T-cell (primary cell): ENCODE measurements at regions not wholly inside any gene's neighbourhood (a gene's known extent, or its start where the extent isn't known, plus 50 kb on each side); places are given as distances from the start of the nearest gene placed in this dataset.

Experiments
- ATAC-seq, 4 experiments: fragments of 200-7000 bp in 3 of 4; fragments of 150-1000 bp in 1 of 4; cut with Tn5 transposase; replicated peaks in 1 of 4; 1 replicate in 3 of 4; 2 replicates in 1 of 4; pipeline ENCODE4 v1.10.0; 2021; ENCODE audit warnings: moderate library complexity in 3 of 4, mild to moderate bottlenecking in 2 of 4, moderate number of reproducible peaks in 1 of 4
- CTCF ChIA-PET, 2 donors: fragments of 300-600 bp; sonication (Branson Sonifier 250); formaldehyde crosslinking; loops; one replicate each; lab custom pipeline; 2022; ENCODE audit warnings: antibody characterized with exemption in 2 of 2; lab: Charles Lee
- POLR2A ChIA-PET, 2 donors: fragments of 300-600 bp; sonication (Branson Sonifier 250); formaldehyde crosslinking; loops; one replicate each; lab custom pipeline; 2022; ENCODE audit warnings: antibody characterized with exemption in 2 of 2; lab: Charles Lee
- DNase-seq, 35 experiments: peaks; one replicate each; pipeline versions ENCODE4 v3.0.0 to v3.0.0-alpha.2; 2013 to 2023
- H3K27ac ChIP-seq: one replicate; pipeline ENCODE4 v1.5.1; 2013; ENCODE audit warnings: low read length
- H3K27me3 ChIP-seq, 2 experiments: replicated peaks in 1 of 2; 1 replicate in 1 of 2; 2 replicates in 1 of 2; pipeline versions ENCODE4 v1.6.1 to v1.7.0; 2013; ENCODE audit warnings: low read length in 1 of 2, mixed read lengths in 1 of 2; ENCODE audit not compliant: control insufficient read depth in 2 of 2, insufficient read depth in 2 of 2; ENCODE audit errors: extremely low read depth in 1 of 2
- H3K36me3 ChIP-seq, 2 donors: 1 replicate in 1 of 2; 2 replicates in 1 of 2; pipeline versions ENCODE4 v1.6.1 to v1.7.0; 2013; ENCODE audit warnings: low read length in 1 of 2; ENCODE audit not compliant: control insufficient read depth in 2 of 2, insufficient read depth in 1 of 2; ENCODE audit errors: extremely low read depth in 1 of 2
- H3K4me1 ChIP-seq, 2 experiments: 1 replicate in 1 of 2; 2 replicates in 1 of 2; pipeline versions ENCODE4 v1.6.1 to v1.7.0; 2013; ENCODE audit warnings: low read length in 2 of 2, mixed read lengths in 1 of 2; ENCODE audit not compliant: insufficient read depth in 2 of 2, control insufficient read depth in 1 of 2; ENCODE audit errors: extremely low read depth in 1 of 2
- H3K4me3 ChIP-seq, 2 donors: 1 replicate in 1 of 2; 2 replicates in 1 of 2; pipeline versions ENCODE4 v1.5.1 to v1.7.0; 2013; ENCODE audit warnings: mild to moderate bottlenecking in 2 of 2, low read length in 1 of 2, moderate library complexity in 1 of 2; ENCODE audit not compliant: control insufficient read depth in 1 of 2; ENCODE audit errors: extremely low read depth in 1 of 2
- H3K9me3 ChIP-seq: 2 replicates; pipeline ENCODE4 v1.7.0; 2013
- H3K27ac Mint-ChIP-seq, 2 donors: one replicate each; pipeline ENCODE4 v1.8.0; 2020 to 2021; ENCODE audit warnings: mild to moderate bottlenecking in 2 of 2, mixed read lengths in 2 of 2
- H3K27me3 Mint-ChIP-seq, 2 donors: one replicate each; pipeline ENCODE4 v1.8.0; 2021 to 2022; ENCODE audit warnings: mixed read lengths in 2 of 2
- H3K36me3 Mint-ChIP-seq: one replicate; pipeline ENCODE4 v1.8.0; 2021; ENCODE audit warnings: mixed read lengths
- H3K4me1 Mint-ChIP-seq, 3 donors: one replicate each; pipeline ENCODE4 v1.8.0; 2020 to 2022; ENCODE audit warnings: mixed read lengths in 3 of 3, mild to moderate bottlenecking in 1 of 3
- H3K4me3 Mint-ChIP-seq, 3 donors: one replicate each; pipeline ENCODE4 v1.8.0; 2020 to 2022; ENCODE audit warnings: mild to moderate bottlenecking in 3 of 3, mixed read lengths in 3 of 3, moderate library complexity in 3 of 3
- H3K9me3 Mint-ChIP-seq, 3 donors: one replicate each; pipeline ENCODE4 v1.8.0; 2020 to 2022; ENCODE audit warnings: mixed read lengths in 3 of 3
- WGBS: methylation state at CpG from one replicate; pipeline ENCODE4 v1.1.5; 2013; ENCODE audit warnings: missing lambda C conversion rate; ENCODE audit not compliant: insufficient coverage; 5-methylcytosine and 5-hydroxymethylcytosine counted together

- Mint-ChIP-seq H3K4me1 (no peaks in the 10 kb centered on the region), H3K27ac (no peak overlapping the region), H3K27me3 (no peaks in the 10 kb centered on the region), H3K4me3 (no peak overlapping the region), H3K9me3 (peaks cover 5 to 13% (median 6%) of the 10 kb centered on the region in 3 donors), H3K36me3 (no peaks in the 10 kb centered on the region)
- no peak for DNase-seq
- H3K9me3 ChIP-seq: no peaks in the 10 kb centered on the region
- CTCF ChIA-PET: no interaction called here
- no peaks in the 10 kb centered on the region for H3K27me3 ChIP-seq
- H3K4me1 ChIP-seq: no peaks in the 10 kb centered on the region
- no peaks in the 10 kb centered on the region for H3K36me3 ChIP-seq
- no peak for ATAC-seq
- no peak overlapping the region for H3K4me3 ChIP-seq
- POLR2A ChIA-PET: no interaction called here
- no CpG with 5 or more reads among the region's 2 CpGs for WGBS
- no peak overlapping the region for H3K27ac ChIP-seq
These were observed 802.0 kb downstream of the RAPGEF2 start for GRCh38 chr4:159904906-159905305.

GRCh38 chr4:159906051-159906450 lies 803.2 kb downstream of the RAPGEF2 start:
- Histone ChIP-seq H3K27ac (no peak overlapping the region), H3K27me3 (no peaks in the 10 kb centered on the region), H3K36me3 (no peaks in the 10 kb centered on the region), H3K4me1 (no peaks in the 10 kb centered on the region), H3K4me3 (no peak overlapping the region), H3K9me3 (no peaks in the 10 kb centered on the region)
- Mint-ChIP-seq H3K4me1 (no peaks in the 10 kb centered on the region), H3K4me3 (no peak overlapping the region), H3K27me3 (no peaks in the 10 kb centered on the region), H3K36me3 (no peaks in the 10 kb centered on the region), H3K9me3 (peaks cover 5 to 18% (median 8%) of the 10 kb centered on the region in 3 donors), H3K27ac (no peak overlapping the region)
- no peak for ATAC-seq
- no peak for DNase-seq
- POLR2A ChIA-PET: no interaction called here
- CTCF ChIA-PET: no interaction called here

- no peaks in the 10 kb centered on the region for H3K36me3 Mint-ChIP-seq
- peaks cover 5 to 18% (median 8%) of the 10 kb centered on the region in 3 donors for H3K9me3 Mint-ChIP-seq
- Histone ChIP-seq H3K36me3 (no peaks in the 10 kb centered on the region), H3K27me3 (no peaks in the 10 kb centered on the region), H3K4me3 (no peak overlapping the region), H3K4me1 (no peaks in the 10 kb centered on the region), H3K9me3 (no peaks in the 10 kb centered on the region), H3K27ac (no peak overlapping the region)
- ChIA-PET CTCF (no interaction called here), POLR2A (no interaction called here)
- H3K4me3 Mint-ChIP-seq: no peak overlapping the region
- H3K27ac Mint-ChIP-seq: no peak overlapping the region
- H3K4me1 Mint-ChIP-seq: no peaks in the 10 kb centered on the region
- H3K27me3 Mint-ChIP-seq: no peaks in the 10 kb centered on the region
- DNase-seq: no peak
- no peak for ATAC-seq
These were observed 803.6 kb downstream of the RAPGEF2 start for GRCh38 chr4:159906517-159906916.

GRCh38 chr4:159910721-159911120 lies 807.8 kb downstream of the RAPGEF2 start:
- no peak for DNase-seq
- H3K27me3 ChIP-seq: no peaks in the 10 kb centered on the region
- H3K36me3 Mint-ChIP-seq: no peaks in the 10 kb centered on the region

DNA sequence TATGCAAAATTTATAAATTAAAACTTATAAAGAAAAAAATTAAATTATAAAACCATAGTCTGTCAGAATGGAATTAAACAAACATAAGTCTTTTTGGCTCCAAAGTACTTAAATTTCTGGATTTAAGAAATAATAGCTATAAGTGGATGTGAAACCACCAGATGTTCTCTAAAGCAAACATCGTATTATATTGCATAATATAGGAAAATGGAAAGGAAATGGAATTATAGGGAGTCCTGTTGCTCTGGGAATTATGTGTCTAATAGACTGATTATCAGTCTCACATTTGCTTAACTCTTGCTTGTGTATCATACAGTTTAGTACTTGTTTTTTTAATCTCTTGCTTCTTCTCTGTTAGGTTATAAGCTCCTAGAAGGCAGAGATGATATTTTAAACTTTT lies 819.2 kb downstream of the RAPGEF2 start:
- ATAC-seq: no peak
- no peak overlapping the region for H3K4me3 Mint-ChIP-seq

More at GRCh38 chr4:159910721-159911120, 807.8 kb downstream of the RAPGEF2 start:
- no peak overlapping the region for H3K4me3 Mint-ChIP-seq
- H3K9me3 Mint-ChIP-seq: peaks cover 5 to 18% (median 11%) of the 10 kb centered on the region in 3 donors
- H3K27ac ChIP-seq: no peak overlapping the region
- H3K4me3 ChIP-seq: no peak overlapping the region
- H3K4me1 ChIP-seq: no peaks in the 10 kb centered on the region
- ChIA-PET POLR2A (interaction anchor here in 1 of 2 donors (0.5 kb wide), 1 partner anchor 13 kb away, joined by 3 read pairs; no protein-coding TSS in a partner anchor), CTCF (no interaction called here)
- WGBS: no CpG with 5 or more reads among the region's 3 CpGs
- no peak for ATAC-seq
- no peaks in the 10 kb centered on the region for H3K9me3 ChIP-seq
- H3K4me1 Mint-ChIP-seq: no peaks in the 10 kb centered on the region
- no peaks in the 10 kb centered on the region for H3K27me3 Mint-ChIP-seq
- H3K27ac Mint-ChIP-seq: no peak overlapping the region
- no peaks in the 10 kb centered on the region for H3K36me3 ChIP-seq

GRCh38 chr4:159925770-159926169 lies 822.9 kb downstream of the RAPGEF2 start:
- no peaks in the 10 kb centered on the region for H3K4me1 Mint-ChIP-seq
- no peak for ATAC-seq
- no peaks in the 10 kb centered on the region for H3K27me3 Mint-ChIP-seq
- no peak overlapping the region for H3K4me3 ChIP-seq
- no peaks in the 10 kb centered on the region for H3K36me3 Mint-ChIP-seq
- no peaks in the 10 kb centered on the region for H3K36me3 ChIP-seq
- H3K27ac ChIP-seq: no peak overlapping the region
- no peaks in the 10 kb centered on the region for H3K27me3 ChIP-seq
- no peaks in the 10 kb centered on the region for H3K9me3 ChIP-seq
- ChIA-PET CTCF (no interaction called here), POLR2A (no interaction called here)
- H3K4me3 Mint-ChIP-seq: no peak overlapping the region
- no peak for DNase-seq
- H3K27ac Mint-ChIP-seq: no peak overlapping the region
- H3K4me1 ChIP-seq: no peaks in the 10 kb centered on the region
- WGBS: 88% methylated on average over 3 of the region's 3 CpGs
- peaks cover 15 to 30% (median 20%) of the 10 kb centered on the region in 3 donors for H3K9me3 Mint-ChIP-seq

More for the DNA sequence above, 819.2 kb downstream of the RAPGEF2 start:
- DNase-seq: no peak
- Histone ChIP-seq H3K4me3 (no peak overlapping the region), H3K4me1 (no peaks in the 10 kb centered on the region), H3K27me3 (no peaks in the 10 kb centered on the region), H3K27ac (no peak overlapping the region), H3K36me3 (no peaks in the 10 kb centered on the region), H3K9me3 (no peaks in the 10 kb centered on the region)
- WGBS: no CpG with 5 or more reads among the region's 1 CpG
- ChIA-PET CTCF (no interaction called here), POLR2A (no interaction called here)
- no peaks in the 10 kb centered on the region for H3K36me3 Mint-ChIP-seq
- H3K27me3 Mint-ChIP-seq: no peaks in the 10 kb centered on the region
- no peaks in the 10 kb centered on the region for H3K4me1 Mint-ChIP-seq
- peaks cover 17 to 27% (median 22%) of the 10 kb centered on the region in 3 donors for H3K9me3 Mint-ChIP-seq
- H3K27ac Mint-ChIP-seq: no peak overlapping the region

- 67% methylated on average over 1 of the region's 1 CpG for WGBS
These were observed 824.0 kb downstream of the RAPGEF2 start for GRCh38 chr4:159926871-159927270.

More at GRCh38 chr4:159926871-159927270, 824.0 kb downstream of the RAPGEF2 start:
- H3K4me1 ChIP-seq: no peaks in the 10 kb centered on the region
- ATAC-seq (no peak), DNase-seq (no peak)
- H3K4me3 ChIP-seq: no peak overlapping the region
- Mint-ChIP-seq H3K27me3 (no peaks in the 10 kb centered on the region), H3K9me3 (peaks cover 19 to 34% (median 20%) of the 10 kb centered on the region in 3 donors), H3K36me3 (no peaks in the 10 kb centered on the region), H3K4me3 (no peak overlapping the region), H3K4me1 (no peaks in the 10 kb centered on the region), H3K27ac (no peak overlapping the region)
- no peak overlapping the region for H3K27ac ChIP-seq
- H3K9me3 ChIP-seq: no peaks in the 10 kb centered on the region
- POLR2A ChIA-PET: no interaction called here
- H3K27me3 ChIP-seq: no peaks in the 10 kb centered on the region
- CTCF ChIA-PET: no interaction called here
- H3K36me3 ChIP-seq: no peaks in the 10 kb centered on the region
